HFFc6 (cell line): ENCODE measurements at regions not wholly inside any gene's neighbourhood (a gene's known extent, or its start where the extent isn't known, plus 50 kb on each side); places are given as distances from the start of the nearest gene placed in this dataset.

Experiments
- DNase-seq: peaks from one replicate; pipeline ENCODE4 v3.0.0-alpha.2; 2018
- H3K27ac Mint-ChIP-seq: 2 replicates; pipeline ENCODE4 v1.8.0; 2020; ENCODE audit warnings: mild to moderate bottlenecking, mixed read lengths
- H3K27me3 Mint-ChIP-seq: 2 replicates; pipeline ENCODE4 v1.8.0; 2021; ENCODE audit warnings: mild to moderate bottlenecking, moderate library complexity, mixed read lengths; ENCODE audit not compliant: insufficient read depth
- H3K36me3 Mint-ChIP-seq: 2 replicates; pipeline ENCODE4 v1.8.0; 2021; ENCODE audit warnings: low read depth, mixed read lengths
- H3K4me1 Mint-ChIP-seq: 2 replicates; pipeline ENCODE4 v1.8.0; 2020; ENCODE audit warnings: low read depth, mixed read lengths
- H3K4me3 Mint-ChIP-seq: 2 replicates; pipeline ENCODE4 v1.8.0; 2020; ENCODE audit warnings: mild to moderate bottlenecking, moderate library complexity, mixed read lengths
- H3K9me3 Mint-ChIP-seq: 2 replicates; pipeline ENCODE4 v1.8.0; 2020; ENCODE audit warnings: mild to moderate bottlenecking, mixed read lengths
- CTCF ChIP-seq: fragments of 200-600 bp; sonication (generic); IDR thresholded peaks from 2 replicates; pipeline ENCODE4 v1.5.0; 2021; ENCODE audit warnings: antibody characterized with exemption, mild to moderate bottlenecking

GRCh38 chr1:187374742-187375141 lies 546.0 kb downstream of the PLA2G4A start:
- TF ChIP-seq CTCF = no peak
- peaks cover 30% of the 10 kb centered on the region for H3K9me3 Mint-ChIP-seq

GRCh38 chr1:187383366-187383765 lies 554.6 kb downstream of the PLA2G4A start:
- Mint-ChIP-seq H3K27me3 (no peaks in the 10 kb centered on the region), H3K36me3 (no peaks in the 10 kb centered on the region), H3K4me1 (no peaks in the 10 kb centered on the region), H3K27ac (no peak overlapping the region), H3K4me3 (no peak overlapping the region), H3K9me3 (peaks cover 27% of the 10 kb centered on the region)
- no peak for TF ChIP-seq CTCF
- no peak for DNase-seq

More at GRCh38 chr1:187374742-187375141, 546.0 kb downstream of the PLA2G4A start:
- DNase-seq = no peak
- Mint-ChIP-seq H3K4me3 (no peak overlapping the region), H3K36me3 (no peaks in the 10 kb centered on the region), H3K27me3 (no peaks in the 10 kb centered on the region; the same call in 1 of the 2 replicates), H3K27ac (no peak overlapping the region), H3K4me1 (no peaks in the 10 kb centered on the region)

- no peak for DNase-seq
- no peaks in the 10 kb centered on the region for H3K4me1 Mint-ChIP-seq
- no peaks in the 10 kb centered on the region for H3K27me3 Mint-ChIP-seq
- H3K4me3 Mint-ChIP-seq = no peak overlapping the region
- no peaks in the 10 kb centered on the region for H3K36me3 Mint-ChIP-seq
- peaks cover 17% of the 10 kb centered on the region for H3K9me3 Mint-ChIP-seq
- no peak for TF ChIP-seq CTCF
- H3K27ac Mint-ChIP-seq = no peak overlapping the region
Measured at GRCh38 chr1:187384504-187384903, 555.8 kb downstream of the PLA2G4A start.

- H3K9me3 Mint-ChIP-seq = peaks cover 16% of the 10 kb centered on the region
- H3K27ac Mint-ChIP-seq = no peak overlapping the region
Measured at GRCh38 chr1:187390215-187390818, 561.6 kb downstream of the PLA2G4A start.

GRCh38 chr1:187396226-187396625 lies 567.5 kb downstream of the PLA2G4A start:
- no peaks in the 10 kb centered on the region for H3K36me3 Mint-ChIP-seq
- no peaks in the 10 kb centered on the region for H3K4me1 Mint-ChIP-seq
- peaks cover 39% of the 10 kb centered on the region for H3K9me3 Mint-ChIP-seq
- no peak overlapping the region for H3K27ac Mint-ChIP-seq
- TF ChIP-seq CTCF = no peak
- no peak overlapping the region for H3K4me3 Mint-ChIP-seq
- DNase-seq = no peak
- peaks cover 1% of the 10 kb centered on the region; the same call in 1 of the 2 replicates for H3K27me3 Mint-ChIP-seq

More at GRCh38 chr1:187390215-187390818, 561.6 kb downstream of the PLA2G4A start:
- Mint-ChIP-seq H3K36me3 (no peaks in the 10 kb centered on the region), H3K27me3 (peaks cover 1% of the 10 kb centered on the region; the same call in 1 of the 2 replicates), H3K4me1 (no peaks in the 10 kb centered on the region), H3K4me3 (no peak overlapping the region)
- no peak for TF ChIP-seq CTCF
- DNase-seq = no peak
